Loucy (cell line): ENCODE measurements at regions not wholly inside any gene's neighbourhood (a gene's known extent, or its start where the extent isn't known, plus 50 kb on each side); places are given as distances from the start of the nearest gene placed in this dataset.

Experiments used
- EZH2phosphoT487 ChIP-seq: fragments of 200-600 bp; IDR thresholded peaks from 2 replicates; pipeline ENCODE4 v1.6.1; 2018; ENCODE audit warnings: antibody characterized with exemption, mild to moderate bottlenecking, moderate library complexity, borderline replicate concordance
- TF ChIP-seq, protein P1 (sequence below): fragments of 200-600 bp; sonication (generic); conservative IDR thresholded peaks from 2 replicates; pipeline ENCODE4 v1.5.1; 2014; ENCODE audit warnings: mild to moderate bottlenecking, antibody characterized with exemption, low read length

DNA sequence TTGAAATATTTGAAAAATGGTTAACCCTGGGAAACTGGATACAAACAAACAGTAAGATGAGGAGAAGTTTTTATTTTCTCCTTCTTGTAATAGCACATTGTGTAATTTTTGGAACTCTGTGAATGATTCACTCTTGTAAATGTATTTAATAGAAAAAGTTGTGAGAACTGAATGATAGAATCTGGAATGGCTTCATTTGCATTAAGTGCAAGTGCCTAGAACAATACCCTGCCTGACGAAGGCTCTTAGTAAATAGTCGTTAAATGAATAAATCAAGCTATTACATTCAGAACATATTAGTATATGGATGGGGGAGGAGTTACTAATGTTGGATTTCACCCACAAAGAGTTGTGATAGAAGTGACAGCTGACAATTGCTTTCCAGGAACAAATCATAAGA, 442.5 kb downstream of the EFNA5 start:
- TF ChIP-seq, protein P1, sequence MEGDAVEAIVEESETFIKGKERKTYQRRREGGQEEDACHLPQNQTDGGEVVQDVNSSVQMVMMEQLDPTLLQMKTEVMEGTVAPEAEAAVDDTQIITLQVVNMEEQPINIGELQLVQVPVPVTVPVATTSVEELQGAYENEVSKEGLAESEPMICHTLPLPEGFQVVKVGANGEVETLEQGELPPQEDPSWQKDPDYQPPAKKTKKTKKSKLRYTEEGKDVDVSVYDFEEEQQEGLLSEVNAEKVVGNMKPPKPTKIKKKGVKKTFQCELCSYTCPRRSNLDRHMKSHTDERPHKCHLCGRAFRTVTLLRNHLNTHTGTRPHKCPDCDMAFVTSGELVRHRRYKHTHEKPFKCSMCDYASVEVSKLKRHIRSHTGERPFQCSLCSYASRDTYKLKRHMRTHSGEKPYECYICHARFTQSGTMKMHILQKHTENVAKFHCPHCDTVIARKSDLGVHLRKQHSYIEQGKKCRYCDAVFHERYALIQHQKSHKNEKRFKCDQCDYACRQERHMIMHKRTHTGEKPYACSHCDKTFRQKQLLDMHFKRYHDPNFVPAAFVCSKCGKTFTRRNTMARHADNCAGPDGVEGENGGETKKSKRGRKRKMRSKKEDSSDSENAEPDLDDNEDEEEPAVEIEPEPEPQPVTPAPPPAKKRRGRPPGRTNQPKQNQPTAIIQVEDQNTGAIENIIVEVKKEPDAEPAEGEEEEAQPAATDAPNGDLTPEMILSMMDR: no peak
- no peak for TF ChIP-seq EZH2phosphoT487
